Right lobe of liver (tissue), 4 donors: ENCODE measurements at regions not wholly inside any gene's neighbourhood (a gene's known extent, or its start where the extent isn't known, plus 50 kb on each side); places are given as distances from the start of the nearest gene placed in this dataset.

ENCODE experiments used
- POLR2A ChIP-seq: fragments of 450-650 bp; IDR thresholded peaks from one replicate; pipeline ENCODE4 v1.6.1; 2017; ENCODE audit warnings: antibody characterized with exemption, mild to moderate bottlenecking
- TF ChIP-seq, protein P1 (sequence below), 4 donors: fragments of 200-600 bp in 3 of 4; fragments of 450-650 bp in 1 of 4; IDR thresholded peaks; one replicate each; pipeline versions ENCODE4 v1.5.1 to v1.8.0; 2016 to 2022; ENCODE audit warnings: antibody characterized with exemption in 4 of 4, mild to moderate bottlenecking in 2 of 4
- donor health status: DM: no; HTN: no; CAD: no.
- donor health status: DM: no; HTN: no; CAD: no.
- donor health status: DM: no; HTN: yes; CAD: no.

- TF ChIP-seq, protein P1, sequence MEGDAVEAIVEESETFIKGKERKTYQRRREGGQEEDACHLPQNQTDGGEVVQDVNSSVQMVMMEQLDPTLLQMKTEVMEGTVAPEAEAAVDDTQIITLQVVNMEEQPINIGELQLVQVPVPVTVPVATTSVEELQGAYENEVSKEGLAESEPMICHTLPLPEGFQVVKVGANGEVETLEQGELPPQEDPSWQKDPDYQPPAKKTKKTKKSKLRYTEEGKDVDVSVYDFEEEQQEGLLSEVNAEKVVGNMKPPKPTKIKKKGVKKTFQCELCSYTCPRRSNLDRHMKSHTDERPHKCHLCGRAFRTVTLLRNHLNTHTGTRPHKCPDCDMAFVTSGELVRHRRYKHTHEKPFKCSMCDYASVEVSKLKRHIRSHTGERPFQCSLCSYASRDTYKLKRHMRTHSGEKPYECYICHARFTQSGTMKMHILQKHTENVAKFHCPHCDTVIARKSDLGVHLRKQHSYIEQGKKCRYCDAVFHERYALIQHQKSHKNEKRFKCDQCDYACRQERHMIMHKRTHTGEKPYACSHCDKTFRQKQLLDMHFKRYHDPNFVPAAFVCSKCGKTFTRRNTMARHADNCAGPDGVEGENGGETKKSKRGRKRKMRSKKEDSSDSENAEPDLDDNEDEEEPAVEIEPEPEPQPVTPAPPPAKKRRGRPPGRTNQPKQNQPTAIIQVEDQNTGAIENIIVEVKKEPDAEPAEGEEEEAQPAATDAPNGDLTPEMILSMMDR (IDR thresholded peaks at IDR 0.05) = no peak
- no peak for TF ChIP-seq POLR2A
These were observed 147.2 kb upstream of the EYA4 start for GRCh38 chr6:133093956-133094355.
